HG03460 (cell line): ENCODE measurements at regions not wholly inside any gene's neighbourhood (a gene's known extent, or its start where the extent isn't known, plus 50 kb on each side); places are given as distances from the start of the nearest gene placed in this dataset.
"Not testable (repeated sequence)": the region's sequence is repeated elsewhere in the genome, so short reads cannot be mapped to it uniquely, and the experiment has no call there.

Experiments
- ATAC-seq: cut with Tn5 transposase; IDR thresholded peaks from one replicate; pipeline ENCODE4 v1.9.1; 2021; ENCODE audit not compliant: unreplicated experiment

DNA sequence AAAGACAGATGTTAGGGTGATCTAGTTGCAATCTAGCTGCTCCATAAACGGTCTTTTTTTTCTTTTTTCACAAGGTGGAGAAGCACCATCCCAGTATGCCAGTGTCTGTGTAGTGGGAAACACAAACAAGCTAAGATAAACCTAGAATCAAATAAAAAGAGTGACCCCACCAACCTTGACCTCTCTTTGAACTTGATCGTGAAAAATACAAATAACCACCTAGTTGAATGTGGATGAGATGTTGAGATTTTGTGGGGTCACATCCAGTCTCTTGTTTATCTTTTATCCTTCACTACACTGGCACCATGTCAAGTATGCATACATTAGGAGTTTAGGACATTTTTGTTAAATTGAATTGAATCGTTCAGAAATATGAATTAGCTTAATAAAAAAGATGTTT is 194.6 kb upstream of the EYA4 start:
- ATAC-seq: no peak

DNA sequence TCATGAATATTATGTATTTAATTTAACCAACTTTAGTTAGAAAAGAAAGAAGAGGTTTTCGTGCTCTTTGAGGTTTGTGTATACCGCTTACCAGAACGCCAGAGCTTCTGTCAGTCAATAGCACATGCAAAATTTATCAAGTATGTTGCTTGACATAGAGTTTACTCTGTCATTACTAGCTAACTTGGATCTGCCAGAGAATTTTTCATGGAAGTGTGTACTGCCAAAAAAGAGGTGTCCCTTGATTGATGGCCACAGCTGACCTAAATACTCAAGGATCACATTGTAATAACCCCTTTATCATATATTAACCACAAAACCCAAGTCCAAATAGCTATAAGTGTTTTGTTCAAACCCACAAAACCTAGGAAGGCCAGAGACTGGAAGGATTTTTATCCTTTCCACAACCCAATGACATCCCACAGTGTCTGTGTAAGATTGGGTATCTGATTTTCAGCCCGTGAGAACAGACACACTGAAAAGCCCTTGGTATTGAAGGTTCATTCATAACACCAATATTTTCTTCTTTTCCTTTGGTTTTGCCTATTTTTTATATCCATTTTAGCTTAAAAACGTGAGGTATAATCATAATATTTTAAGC is 194.0 kb upstream of the EYA4 start:
- no peak for ATAC-seq

DNA sequence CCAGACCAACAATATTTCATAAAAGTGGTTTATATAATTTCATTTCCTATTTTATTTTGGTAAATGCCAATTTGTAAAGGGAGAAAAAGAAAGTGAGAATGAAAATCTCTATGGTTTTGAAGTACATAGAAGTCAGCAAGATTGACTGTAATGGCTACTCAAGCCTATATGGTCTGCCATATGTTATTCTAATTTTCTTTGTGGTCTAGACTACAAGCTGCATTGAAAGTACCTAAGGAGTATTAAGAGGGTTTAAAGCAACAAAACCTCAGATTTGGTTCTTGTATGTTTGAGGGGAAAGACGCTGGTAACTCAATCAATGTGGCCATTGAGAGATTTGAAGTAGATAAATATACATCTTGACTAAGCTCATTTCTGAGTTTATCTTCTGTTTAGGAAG is 193.5 kb upstream of the EYA4 start:
- ATAC-seq: no peak

- no peak for ATAC-seq
These were observed 189.9 kb upstream of the EYA4 start for GRCh38 chr6:133051240-133051639.

- ATAC-seq: no peak
These were observed 188.7 kb upstream of the EYA4 start for GRCh38 chr6:133052465-133052864.

GRCh38 chr6:133055441-133055966 is 185.7 kb upstream of the EYA4 start:
- ATAC-seq: no peak

DNA sequence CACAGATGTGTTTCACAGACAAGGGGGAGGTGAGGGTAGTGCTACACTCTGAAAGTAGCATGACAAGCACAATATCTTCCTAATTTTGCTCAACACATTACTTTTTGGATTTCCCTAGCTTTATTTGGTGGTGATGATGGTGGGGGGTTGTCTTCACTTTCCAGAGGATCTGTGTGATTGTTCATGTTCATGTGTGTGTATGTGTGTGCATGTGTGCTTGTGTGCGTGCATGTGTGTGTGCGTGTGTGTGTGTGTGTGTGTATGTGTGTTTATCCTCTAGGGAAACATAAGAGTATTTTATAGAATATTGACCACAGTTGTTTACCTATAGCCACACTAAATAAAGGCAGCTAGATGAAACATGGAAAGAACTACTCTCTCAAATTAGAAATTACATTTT is 183.8 kb upstream of the EYA4 start:
- ATAC-seq: no peak

- no peak for ATAC-seq
These were observed 179.1 kb upstream of the EYA4 start for GRCh38 chr6:133062077-133062476.

DNA sequence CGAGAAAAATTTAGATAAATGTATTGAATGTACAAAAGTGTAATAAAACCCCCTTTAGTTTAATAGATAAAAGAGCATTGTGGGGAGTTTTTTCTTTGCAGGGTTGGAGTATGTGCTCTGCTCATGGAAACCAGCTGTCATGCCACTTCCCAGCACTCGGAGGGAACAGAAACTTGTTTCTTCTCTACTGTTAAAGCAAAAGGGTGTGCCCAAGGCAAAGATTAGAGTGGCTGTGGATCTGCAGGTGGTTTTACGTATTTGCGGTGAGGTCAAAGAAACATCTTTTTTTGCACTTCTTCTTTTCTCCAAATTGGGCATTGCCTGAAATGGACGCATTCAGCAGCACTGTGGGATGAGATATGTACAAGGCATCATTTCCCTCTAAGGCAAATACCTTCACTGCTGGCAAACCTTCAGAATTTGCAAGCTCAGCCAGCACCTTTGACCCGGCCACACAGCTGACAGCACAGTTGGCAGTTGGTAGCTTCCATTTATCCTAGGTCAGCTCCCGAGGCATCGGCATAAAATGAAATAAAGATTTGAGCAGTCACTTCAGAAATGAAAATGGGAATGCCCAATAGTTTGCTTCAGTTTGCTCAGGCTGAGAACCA is 178.4 kb upstream of the EYA4 start:
- ATAC-seq: no peak

GRCh38 chr6:133067960-133068359 is 173.2 kb upstream of the EYA4 start:
- no peak for ATAC-seq

DNA sequence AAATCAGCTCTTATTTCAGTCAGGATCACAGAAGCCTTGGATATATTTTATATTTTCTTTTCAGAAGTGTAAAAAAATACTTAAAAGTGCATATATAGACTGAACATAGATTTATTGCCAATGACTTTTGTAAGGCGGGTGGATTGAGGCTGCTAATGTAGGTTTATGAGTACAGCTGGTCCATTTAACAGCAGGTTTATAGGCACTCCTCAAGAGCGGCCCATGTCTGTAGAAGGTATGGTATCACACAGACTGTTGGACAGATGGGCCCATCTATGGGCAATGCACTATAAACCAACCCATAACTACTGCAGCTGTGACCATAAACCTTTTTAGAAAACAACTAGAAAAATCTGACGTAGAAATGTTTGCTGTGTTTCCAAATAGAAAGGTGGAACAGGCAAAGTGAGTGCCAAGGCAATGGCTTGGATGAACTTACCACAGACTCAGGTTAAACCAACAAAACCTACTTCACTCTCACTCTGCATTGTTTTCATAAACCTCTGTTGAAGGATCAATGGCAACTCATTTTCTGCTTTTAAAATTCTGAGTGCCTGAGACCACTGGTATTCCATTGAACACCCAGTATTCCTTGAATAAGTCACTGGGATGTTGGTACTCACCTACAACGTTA is 170.6 kb upstream of the EYA4 start:
- no peak for ATAC-seq

- no peak for ATAC-seq
These were observed 161.3 kb upstream of the EYA4 start for GRCh38 chr6:133079901-133080300.

GRCh38 chr6:133083248-133083967 is 157.7 kb upstream of the EYA4 start:
- no peak for ATAC-seq

- ATAC-seq: no peak
These were observed 155.7 kb upstream of the EYA4 start for GRCh38 chr6:133085471-133085870.

DNA sequence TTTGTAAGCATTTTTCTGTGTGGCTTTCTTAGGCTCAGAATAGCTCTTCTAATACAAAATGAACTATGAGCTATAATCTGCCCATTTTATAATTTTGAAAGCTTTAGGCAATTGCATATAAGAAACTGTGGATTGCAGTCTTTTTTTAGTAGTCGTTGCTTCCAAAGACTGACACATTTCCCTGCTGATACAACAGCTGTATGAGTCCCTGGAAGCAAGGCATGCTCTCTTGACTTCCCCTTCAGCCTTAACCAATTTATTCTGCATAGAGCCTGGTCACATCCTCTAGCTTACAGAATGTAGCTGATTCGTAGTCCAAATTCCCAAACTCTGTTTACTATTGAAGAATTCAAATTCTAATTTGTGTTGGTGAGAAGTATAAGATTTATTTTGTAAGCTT is 155.3 kb upstream of the EYA4 start:
- ATAC-seq: no peak

- ATAC-seq: no peak
These were observed 152.0 kb upstream of the EYA4 start for GRCh38 chr6:133088931-133089695.

DNA sequence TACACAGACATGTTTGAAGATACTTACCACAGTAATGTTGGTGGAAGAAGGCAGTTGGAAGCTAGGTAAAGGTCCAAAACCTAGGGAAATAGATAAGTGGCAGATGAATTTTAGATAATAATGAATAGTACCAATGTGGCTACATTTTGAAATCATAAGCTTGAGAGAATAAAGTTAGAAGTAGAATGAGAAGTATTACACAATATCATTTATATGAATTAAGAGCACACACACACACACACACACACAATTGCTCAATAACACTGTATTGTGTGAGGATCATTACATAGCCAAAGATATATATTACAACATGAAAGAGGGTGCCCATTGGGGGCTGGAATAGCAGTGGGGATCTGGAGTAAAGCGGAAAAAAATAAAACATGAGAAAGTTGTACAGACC is 149.0 kb upstream of the EYA4 start:
- ATAC-seq: no peak

DNA sequence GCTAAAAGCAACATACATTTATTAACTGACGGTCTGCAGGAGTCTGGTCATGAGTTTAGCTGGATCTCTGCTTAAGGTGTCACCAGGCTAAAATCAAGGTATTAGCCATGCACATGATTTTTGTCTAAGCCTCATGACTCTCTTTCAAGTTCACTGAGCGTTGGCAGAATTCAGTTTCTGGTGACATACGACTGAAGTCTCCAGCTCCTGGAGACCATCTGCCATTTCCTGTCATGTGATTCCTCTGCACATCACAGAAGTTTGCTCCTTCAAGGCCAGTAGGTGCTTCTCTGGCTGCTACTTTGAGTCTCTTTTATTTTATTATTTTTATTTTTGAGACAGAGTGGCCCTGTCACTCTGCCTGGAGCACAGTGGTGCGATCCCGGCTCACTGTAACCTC is 148.4 kb upstream of the EYA4 start:
- no peak for ATAC-seq

- ATAC-seq: not testable (repeated sequence)
These were observed 147.9 kb upstream of the EYA4 start for GRCh38 chr6:133093211-133093610.

DNA sequence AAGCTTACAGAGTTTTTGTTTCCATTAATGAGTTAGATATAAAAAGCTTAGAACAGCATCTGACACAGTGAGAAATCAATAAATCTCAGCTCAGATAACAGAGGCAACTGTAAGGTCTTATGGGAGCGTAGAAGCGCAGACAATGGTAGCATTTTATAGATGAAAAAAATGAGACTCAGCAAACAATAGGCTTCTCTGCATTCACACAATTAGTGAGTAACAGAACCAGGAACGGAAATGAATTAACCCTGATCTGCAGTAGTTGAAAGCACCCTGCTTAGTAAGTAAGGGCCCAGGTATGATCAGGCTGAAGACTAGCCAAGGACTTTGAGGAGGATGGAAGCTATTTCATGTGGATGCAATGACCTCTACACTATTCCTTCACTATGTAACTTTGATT is 147.2 kb upstream of the EYA4 start:
- ATAC-seq: no peak

DNA sequence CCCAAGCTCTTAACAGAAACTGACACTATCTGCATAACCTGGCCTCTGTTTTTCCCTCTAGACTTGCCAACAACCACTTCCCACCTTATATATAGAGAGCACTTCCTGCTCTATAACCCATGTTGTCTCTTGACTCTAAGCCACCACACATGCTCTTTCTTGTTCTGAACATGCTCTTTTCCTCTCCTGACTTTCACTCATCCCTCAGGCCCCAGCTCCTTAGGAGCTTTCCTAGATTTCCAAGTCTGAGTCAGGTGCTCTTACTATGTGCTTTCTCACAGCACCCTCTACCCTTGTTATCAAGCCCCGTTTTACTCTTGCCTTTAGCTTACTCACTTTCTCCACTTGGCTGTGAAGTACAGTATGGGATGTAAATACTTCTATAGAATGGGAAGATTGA is 143.9 kb upstream of the EYA4 start:
- no peak for ATAC-seq
